ENCODE measurements at regions not wholly inside any gene's neighbourhood (a gene's known extent, or its start where the extent isn't known, plus 50 kb on each side); places are given as distances from the start of the nearest gene placed in this dataset.

DNA sequence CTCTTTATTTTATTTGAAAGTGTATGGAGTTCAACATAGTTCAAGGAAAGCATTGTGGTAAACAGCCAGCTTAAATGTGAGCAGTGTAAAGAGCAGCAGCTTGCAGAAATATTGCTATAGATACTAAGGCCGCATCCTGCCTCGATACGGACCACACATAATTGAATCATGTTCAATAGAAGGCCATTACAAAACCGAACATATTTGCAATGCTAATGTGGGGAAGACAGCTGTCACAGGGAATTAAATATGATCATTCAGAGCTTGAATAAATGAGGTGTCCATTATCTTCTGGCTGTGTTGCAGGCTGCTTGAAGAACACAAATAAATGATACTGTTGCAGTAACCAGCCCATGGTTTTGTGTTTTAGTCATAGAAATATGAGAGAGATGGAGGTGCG is 173.2 kb downstream of the BRMS1L start:
- no peak for DNase-seq (ENCODE audit: low read depth, low spot score)
- in situ Hi-C loops (cut with HindIII; ENCODE audit: low pct_unique_long_range_greater_than_20kb, low sequenced_read_pairs): no loop called here

DNA sequence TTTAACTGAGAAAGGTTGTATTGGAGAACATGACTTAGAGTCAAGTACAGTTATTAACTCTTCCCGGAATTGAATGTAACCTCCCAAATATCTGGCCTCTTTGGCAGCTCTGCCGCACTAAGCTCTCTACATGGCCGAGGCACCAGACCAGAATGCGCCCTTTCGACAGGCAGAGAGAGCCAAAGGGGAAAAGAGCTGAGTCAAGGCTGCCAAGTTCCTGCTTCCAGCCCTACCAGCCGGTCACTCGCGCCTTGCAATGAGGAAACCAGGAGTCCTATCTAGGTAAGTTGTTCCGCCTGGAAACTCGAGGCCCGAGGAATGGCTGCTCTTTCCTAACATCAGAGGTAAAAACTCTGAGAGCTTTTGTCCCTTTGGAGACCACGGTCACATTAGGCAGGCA is 172.2 kb downstream of the BRMS1L start:
- DNase-seq (ENCODE audit: low read depth, low spot score): no peak
- in situ Hi-C loops (cut with HindIII; ENCODE audit: low pct_unique_long_range_greater_than_20kb, low sequenced_read_pairs): no loop called here

DNA sequence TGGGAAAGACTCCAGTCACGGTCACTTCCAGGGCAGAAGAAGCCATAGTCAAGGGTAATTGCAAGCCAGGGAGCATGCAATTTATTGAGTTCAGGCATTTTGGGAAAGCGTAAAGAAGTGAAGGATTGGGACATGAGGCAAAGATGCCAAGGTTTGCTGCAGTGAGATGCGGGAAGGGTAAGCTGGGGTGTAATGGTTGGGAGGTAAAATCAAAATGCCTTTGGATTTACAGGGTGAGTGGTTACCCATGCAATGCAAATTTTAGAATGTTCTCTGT is 167.5 kb downstream of the BRMS1L start:
- in situ Hi-C loops (cut with HindIII; ENCODE audit: low pct_unique_long_range_greater_than_20kb, low sequenced_read_pairs): no loop called here
- no peak for DNase-seq (ENCODE audit: low read depth, low spot score)

- in situ Hi-C loops (cut with HindIII; ENCODE audit: low pct_unique_long_range_greater_than_20kb, low sequenced_read_pairs): no loop called here
- DNase-seq (ENCODE audit: low read depth, low spot score): no peak
These were observed 166.9 kb downstream of the BRMS1L start for GRCh38 chr14:35992816-35993683.

GRCh38 chr14:35991356-35991755 is 165.2 kb downstream of the BRMS1L start:
- DNase-seq (ENCODE audit: low read depth, low spot score): no peak
- in situ Hi-C loops (cut with HindIII; ENCODE audit: low pct_unique_long_range_greater_than_20kb, low sequenced_read_pairs): no loop called here

- in situ Hi-C loops (cut with HindIII; ENCODE audit: low pct_unique_long_range_greater_than_20kb, low sequenced_read_pairs): no loop called here
- DNase-seq (ENCODE audit: low read depth, low spot score): no peak
These were observed 163.6 kb downstream of the BRMS1L start for GRCh38 chr14:35989736-35990135.

DNA sequence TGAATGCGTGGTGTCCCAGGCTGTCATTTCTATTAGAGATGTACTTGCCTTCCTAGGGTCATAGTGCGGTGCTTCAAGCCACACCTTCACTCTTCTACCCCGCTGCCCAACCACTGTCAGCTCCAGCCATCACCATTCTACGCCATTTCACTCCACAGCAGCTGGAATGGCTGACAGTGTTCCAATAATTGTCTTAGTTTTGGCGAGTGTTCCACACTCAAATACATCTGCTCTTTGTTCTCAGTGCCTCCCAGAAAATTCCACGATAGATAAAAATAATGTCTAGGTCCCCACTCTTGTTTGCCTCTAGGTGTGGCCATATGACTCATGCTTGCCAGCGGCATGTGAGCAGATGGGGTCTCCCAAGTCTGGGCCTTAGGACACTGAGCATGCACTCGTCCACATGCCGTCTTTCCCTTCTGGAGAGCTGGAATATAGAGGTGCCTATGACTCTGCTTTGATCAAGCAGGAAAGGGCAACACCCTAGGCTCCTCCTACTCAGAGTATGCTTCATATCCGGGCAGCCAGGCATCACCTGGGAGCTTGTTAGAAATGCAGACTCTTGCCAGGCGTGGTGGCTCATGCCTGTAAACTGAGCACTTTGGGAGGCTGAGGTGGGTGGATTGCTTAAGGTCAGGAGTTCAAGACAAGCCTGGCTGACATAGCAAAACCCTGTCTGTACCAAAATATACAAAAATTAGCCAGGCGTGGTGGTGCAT is 163.0 kb downstream of the BRMS1L start:
- DNase-seq (ENCODE audit: low read depth, low spot score): no peak
- in situ Hi-C loops (cut with HindIII; ENCODE audit: low pct_unique_long_range_greater_than_20kb, low sequenced_read_pairs): no loop called here

DNA sequence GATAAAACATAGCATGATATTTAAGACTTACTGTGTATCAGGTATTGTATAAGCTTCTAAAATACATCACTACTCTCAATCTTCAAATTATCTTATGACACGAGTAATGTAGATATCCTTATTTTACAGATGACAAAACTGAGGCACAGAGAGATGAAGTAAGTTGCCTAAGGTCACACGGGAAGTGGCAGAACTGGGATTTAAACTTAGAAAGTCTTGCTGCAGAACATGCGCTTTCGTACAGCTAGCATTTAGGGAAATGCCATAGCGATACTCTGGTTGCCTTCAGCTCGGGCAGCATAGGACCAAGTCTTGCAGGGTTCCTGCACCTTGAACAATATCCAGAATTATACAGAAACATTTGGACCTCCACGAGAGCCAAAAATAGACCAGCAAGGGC is 162.4 kb downstream of the BRMS1L start:
- in situ Hi-C loops (cut with HindIII; ENCODE audit: low pct_unique_long_range_greater_than_20kb, low sequenced_read_pairs): no loop called here
- DNase-seq (ENCODE audit: low read depth, low spot score): no peak

- DNase-seq (ENCODE audit: low read depth, low spot score): no peak
- in situ Hi-C loops (cut with HindIII; ENCODE audit: low pct_unique_long_range_greater_than_20kb, low sequenced_read_pairs): no loop called here
These were observed 161.6 kb downstream of the BRMS1L start for GRCh38 chr14:35987731-35988130.

DNA sequence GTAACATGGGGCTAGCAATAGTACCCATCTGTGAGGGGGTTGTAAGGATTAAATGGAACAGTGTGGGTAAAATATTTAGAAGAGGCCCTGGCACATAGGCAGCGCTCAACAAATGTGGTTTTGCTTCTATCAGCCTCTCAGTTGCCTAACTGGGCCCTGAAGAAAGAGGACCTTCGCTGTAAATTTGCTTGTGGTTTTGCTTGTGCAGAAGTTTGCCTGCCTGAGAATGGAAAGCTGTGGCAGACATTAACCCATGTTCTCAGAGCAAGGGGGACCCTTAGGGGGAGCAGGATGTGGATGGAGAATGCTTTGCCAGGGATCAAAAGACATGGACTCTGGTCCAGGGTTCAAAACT is 160.1 kb downstream of the BRMS1L start:
- peak; percentile 81 for DNase-seq (ENCODE audit: low read depth, low spot score)
- in situ Hi-C loops (cut with HindIII; ENCODE audit: low pct_unique_long_range_greater_than_20kb, low sequenced_read_pairs): no loop called here

GRCh38 chr14:35985474-35986218 is 159.5 kb downstream of the BRMS1L start:
- in situ Hi-C loops (cut with HindIII; ENCODE audit: low pct_unique_long_range_greater_than_20kb, low sequenced_read_pairs): no loop called here
- DNase-seq (ENCODE audit: low read depth, low spot score): peak; percentile 96

- in situ Hi-C loops (cut with HindIII; ENCODE audit: low pct_unique_long_range_greater_than_20kb, low sequenced_read_pairs): no loop called here
- DNase-seq (ENCODE audit: low read depth, low spot score): no peak
These were observed 153.4 kb downstream of the BRMS1L start for GRCh38 chr14:35979531-35979930.

DNA sequence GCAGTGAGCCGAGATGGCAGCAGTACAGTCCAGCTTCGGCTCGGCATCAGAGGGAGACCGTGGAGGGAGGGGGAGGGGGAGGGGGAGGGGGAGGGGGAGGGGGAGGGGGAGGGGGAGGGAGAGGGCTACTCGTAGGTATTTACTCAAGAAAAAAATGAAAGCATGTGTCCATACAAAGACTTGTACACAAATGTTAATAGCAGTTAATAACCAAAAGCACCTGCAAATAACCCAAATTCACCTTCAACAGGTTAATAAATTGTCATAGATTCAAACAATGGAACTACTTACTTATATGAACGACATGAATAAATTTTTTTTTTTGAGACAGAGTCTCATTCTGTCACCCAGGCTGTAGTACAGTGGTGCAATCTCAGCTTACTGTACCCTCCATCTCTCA is 152.4 kb downstream of the BRMS1L start:
- no peak for DNase-seq (ENCODE audit: low read depth, low spot score)
- in situ Hi-C loops (cut with HindIII; ENCODE audit: low pct_unique_long_range_greater_than_20kb, low sequenced_read_pairs): no loop called here

GRCh38 chr14:35975814-35976213 is 149.7 kb downstream of the BRMS1L start:
- in situ Hi-C loops (cut with HindIII; ENCODE audit: low pct_unique_long_range_greater_than_20kb, low sequenced_read_pairs): no loop called here
- DNase-seq (ENCODE audit: low read depth, low spot score): no peak

DNA sequence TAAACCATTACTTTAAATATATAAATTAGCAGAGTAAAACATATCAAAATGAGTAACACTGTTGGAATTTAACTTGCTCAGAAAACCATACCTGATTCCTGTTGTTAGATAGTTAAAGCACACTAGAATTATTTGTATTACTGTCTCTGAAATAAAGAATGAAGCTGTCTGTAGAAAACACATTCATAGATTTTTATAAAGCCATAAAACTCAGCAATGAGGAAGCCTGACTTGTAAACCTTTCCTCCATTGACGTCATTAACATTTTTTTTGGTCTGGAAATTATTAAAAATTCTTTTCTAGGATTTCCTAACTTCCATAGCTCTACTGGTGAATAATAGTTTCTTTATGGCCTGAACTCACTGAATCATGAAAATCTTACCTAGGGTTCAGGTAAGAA is 147.6 kb downstream of the BRMS1L start:
- peak; percentile 67 for DNase-seq (ENCODE audit: low read depth, low spot score)
- in situ Hi-C loops (cut with HindIII; ENCODE audit: low pct_unique_long_range_greater_than_20kb, low sequenced_read_pairs): no loop called here

DNA sequence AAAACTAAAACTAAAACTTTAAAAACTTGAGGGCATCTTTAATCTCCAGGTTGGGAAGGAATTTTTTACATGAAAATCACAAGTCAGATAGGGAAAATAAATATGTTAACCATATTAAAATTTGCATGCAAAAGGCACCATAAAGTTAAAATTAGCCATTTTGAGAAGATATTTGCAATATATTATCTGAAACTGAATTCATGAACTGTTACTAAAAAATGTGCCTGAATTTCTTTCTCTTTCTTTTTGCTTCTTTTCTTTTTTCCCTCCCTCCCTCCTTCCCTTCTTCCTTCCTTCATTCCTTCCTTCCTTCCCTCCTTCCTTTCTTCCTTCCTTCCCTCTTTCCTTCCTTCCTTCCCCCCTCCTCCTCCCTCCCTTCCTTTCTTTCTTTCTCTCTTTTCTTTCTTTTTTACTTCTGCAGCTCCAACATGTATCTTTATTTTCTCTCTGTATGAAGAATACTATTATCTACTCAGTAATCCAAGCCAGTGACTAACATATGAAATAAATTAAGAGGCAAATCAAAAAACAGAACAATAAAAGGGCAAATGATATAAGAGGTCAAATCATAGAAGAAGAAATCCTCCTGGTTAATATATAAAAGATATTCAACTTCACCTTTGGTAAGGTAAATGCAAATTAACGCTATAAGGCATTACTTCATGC is 146.0 kb downstream of the BRMS1L start:
- in situ Hi-C loops (cut with HindIII; ENCODE audit: low pct_unique_long_range_greater_than_20kb, low sequenced_read_pairs): no loop called here
- no peak for DNase-seq (ENCODE audit: low read depth, low spot score)

- in situ Hi-C loops (cut with HindIII; ENCODE audit: low pct_unique_long_range_greater_than_20kb, low sequenced_read_pairs): no loop called here
These were observed 143.2 kb downstream of the BRMS1L start for GRCh38 chr14:35969310-35969709.

GRCh38 chr14:35965400-35965799 is 139.3 kb downstream of the BRMS1L start:
- in situ Hi-C loops (cut with HindIII; ENCODE audit: low pct_unique_long_range_greater_than_20kb, low sequenced_read_pairs): no loop called here
- DNase-seq (ENCODE audit: low read depth, low spot score): peak; percentile 42

More at GRCh38 chr14:35969310-35969709, 143.2 kb downstream of the BRMS1L start:
- DNase-seq (ENCODE audit: low read depth, low spot score): no peak

Measured in SK-MEL-5 (cell line).